Fibroblast of lung (primary cell): ENCODE measurements at regions not wholly inside any gene's neighbourhood (a gene's known extent, or its start where the extent isn't known, plus 50 kb on each side); places are given as distances from the start of the nearest gene placed in this dataset.

Source experiments
- CTCF ChIP-seq, 2 donors: IDR thresholded peaks in 1 of 2; conservative IDR thresholded peaks in 1 of 2; 1 replicate in 1 of 2; 2 replicates in 1 of 2; pipeline ENCODE4 v1.5.1; 2011 to 2012; ENCODE audit warnings: low read length in 2 of 2, control low read depth in 1 of 2, inconsistent platforms in 1 of 2, low read depth in 1 of 2, mild to moderate bottlenecking in 1 of 2
- EZH2 ChIP-seq: IDR thresholded peaks from 2 replicates; pipeline ENCODE4 v1.5.1; 2012; ENCODE audit warnings: low read length, control low read depth, mild to moderate bottlenecking; ENCODE audit errors: missing control alignments

GRCh38 chr6:115159733-115160132 lies 816.9 kb upstream of the HS3ST5 start:
- TF ChIP-seq CTCF (conservative IDR thresholded peaks at IDR 0.05 in 1 of 2, IDR thresholded peaks at IDR 0.05 in 1 of 2; ENCODE audit: low read depth in 1 of 2, low read length in 2 of 2) (no peak), EZH2 (no peak)
